HG03571 (cell line): ENCODE measurements at regions not wholly inside any gene's neighbourhood (a gene's known extent, or its start where the extent isn't known, plus 50 kb on each side); places are given as distances from the start of the nearest gene placed in this dataset.
"Not testable (repeated sequence)": the region's sequence is repeated elsewhere in the genome, so short reads cannot be mapped to it uniquely, and the experiment has no call there.

Source experiments
- ATAC-seq: cut with Tn5 transposase; IDR thresholded peaks from one replicate; pipeline ENCODE4 v1.9.1; 2021; ENCODE audit not compliant: unreplicated experiment

DNA sequence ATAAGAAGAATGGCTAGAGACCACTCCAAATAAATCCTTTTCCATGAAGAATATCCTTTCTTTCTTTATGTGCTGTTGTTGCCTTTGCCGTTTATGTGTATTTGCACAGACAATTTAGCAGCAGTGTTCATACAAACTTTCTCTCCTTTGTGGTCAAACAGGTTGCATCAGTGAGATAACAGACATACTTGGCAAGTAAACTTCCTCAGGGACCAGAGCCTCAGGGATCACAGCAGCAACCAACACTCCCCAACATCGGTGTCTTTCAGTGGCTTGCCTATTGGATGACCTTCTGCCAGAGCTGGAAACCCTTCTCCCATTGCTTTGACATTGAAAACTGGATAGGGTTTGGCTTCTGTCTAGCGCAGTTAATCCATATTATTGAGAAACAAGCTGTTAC is 252.2 kb downstream of the BTG1 start:
- ATAC-seq = no peak

GRCh38 chr12:91892081-91892855 is 253.4 kb downstream of the BTG1 start:
- ATAC-seq = no peak

- ATAC-seq = no peak
These were observed 254.9 kb downstream of the BTG1 start for GRCh38 chr12:91890742-91891141.

DNA sequence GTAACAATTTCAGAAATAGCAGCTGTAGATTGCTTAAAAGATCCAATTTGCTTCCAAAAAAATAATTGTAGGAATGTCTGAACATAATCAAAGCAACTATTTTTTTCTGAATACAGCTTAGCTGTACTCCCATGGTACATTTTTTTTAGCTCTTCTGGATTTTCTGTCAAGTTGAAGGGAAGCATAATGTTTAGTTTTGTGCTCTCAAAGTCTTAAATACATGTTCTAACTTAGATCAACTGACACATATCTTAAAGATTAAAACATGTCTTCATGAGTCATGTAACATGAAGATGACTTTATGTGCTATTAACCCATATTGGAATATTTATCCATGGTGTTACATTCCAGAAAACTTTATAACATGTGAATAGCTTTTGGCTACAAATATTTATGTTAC is 255.7 kb downstream of the BTG1 start:
- ATAC-seq = no peak

GRCh38 chr12:91889059-91889458 is 256.6 kb downstream of the BTG1 start:
- ATAC-seq = no peak

DNA sequence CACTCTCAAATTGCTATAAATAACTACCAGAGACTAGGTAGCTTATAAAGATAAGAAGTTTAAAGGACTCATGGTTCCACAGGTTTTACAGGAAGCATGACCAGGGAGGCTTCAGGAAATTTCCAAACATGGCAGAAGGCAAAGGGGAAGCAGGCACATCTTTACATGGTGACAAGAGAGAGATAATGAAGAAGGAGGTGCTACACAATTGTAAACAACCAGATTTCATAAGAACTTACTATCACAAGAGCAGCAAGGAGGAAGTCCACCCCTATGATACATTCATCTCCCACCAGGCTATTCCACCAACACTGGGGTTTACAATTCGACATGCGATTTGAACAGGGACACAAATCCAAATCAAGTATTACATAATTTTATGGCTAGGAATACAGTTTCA is 257.7 kb downstream of the BTG1 start:
- ATAC-seq = no peak

DNA sequence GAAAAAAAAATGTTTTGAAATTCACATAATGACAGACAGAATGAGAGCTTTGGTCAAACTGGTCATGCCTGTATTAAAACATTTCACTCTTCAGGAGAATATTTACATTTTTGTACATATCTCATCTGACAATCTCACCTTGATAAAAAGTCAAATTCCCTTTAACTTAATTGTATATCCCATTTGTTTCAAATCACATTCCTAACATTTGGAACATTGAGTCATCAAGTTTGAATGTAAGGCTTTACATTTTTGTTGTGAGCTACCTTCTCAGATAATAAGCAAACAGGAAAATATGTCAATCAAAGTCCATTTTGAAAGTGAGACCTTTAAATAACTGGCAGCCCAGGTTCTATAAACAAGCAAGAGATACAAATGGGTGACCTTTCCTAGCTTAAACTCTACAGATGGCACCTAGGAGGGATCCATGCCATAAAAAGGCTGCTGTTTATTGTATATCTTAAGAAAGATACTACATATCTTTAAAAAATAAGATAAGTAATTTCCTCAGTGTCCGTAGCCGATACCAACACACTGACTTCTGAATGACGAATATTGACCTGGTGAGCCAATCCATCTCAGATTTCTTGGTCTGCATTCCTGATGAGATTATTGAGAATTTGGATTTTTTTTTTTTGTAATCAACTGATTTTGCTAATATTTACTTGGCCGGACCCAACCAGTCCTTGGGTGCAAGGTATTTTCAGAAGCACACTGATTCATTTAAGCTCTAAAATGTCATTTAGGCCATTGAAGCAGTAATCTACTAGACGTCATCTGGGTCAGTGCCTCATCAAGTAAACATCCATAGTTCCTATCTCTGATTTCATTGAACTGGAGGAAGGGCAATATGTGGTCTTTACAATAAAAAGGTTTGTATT is 259.6 kb downstream of the BTG1 start:
- no peak for ATAC-seq

GRCh38 chr12:91884230-91884629 is 261.4 kb downstream of the BTG1 start:
- ATAC-seq = no peak

DNA sequence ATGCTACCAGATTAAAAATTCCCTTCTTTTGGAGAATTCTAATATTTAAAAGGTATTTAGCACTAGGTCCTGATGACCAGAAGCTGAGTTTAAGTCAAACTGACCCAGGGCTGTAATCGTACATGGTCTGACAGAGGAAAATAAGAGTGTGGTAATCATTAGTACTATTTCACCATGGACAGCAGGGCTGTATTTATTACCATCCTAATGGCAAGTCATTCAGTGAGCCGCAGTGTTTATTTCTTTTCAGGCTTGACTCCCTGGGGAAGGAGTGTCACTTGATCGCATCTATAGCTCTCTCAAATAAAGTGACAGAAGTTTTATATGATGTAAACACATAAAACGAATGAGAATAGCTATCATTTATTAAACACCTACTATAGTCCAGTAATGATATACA is 261.8 kb downstream of the BTG1 start:
- ATAC-seq = no peak

DNA sequence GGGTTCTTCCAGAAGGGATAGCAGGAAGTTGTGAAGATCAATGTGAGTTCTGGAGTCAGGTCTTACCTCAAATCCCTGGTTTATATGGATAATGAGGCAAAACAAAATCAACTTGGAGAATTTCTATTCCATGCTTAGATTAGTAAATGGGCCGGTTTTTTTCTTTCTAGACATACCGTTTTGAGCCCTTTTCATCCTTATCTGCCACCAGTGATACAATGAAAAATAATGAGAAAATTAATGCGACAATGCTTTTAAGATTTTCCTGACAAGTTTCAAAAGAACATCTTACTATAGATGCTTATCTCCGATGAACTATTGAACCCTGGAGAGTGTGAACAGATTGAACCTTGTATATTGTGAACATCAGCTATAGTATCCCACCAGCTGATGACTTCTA is 262.7 kb downstream of the BTG1 start:
- no peak for ATAC-seq

GRCh38 chr12:91880528-91880927 is 265.1 kb downstream of the BTG1 start:
- ATAC-seq = no peak

- ATAC-seq = no peak
These were observed 268.0 kb downstream of the BTG1 start for GRCh38 chr12:91877456-91878235.

DNA sequence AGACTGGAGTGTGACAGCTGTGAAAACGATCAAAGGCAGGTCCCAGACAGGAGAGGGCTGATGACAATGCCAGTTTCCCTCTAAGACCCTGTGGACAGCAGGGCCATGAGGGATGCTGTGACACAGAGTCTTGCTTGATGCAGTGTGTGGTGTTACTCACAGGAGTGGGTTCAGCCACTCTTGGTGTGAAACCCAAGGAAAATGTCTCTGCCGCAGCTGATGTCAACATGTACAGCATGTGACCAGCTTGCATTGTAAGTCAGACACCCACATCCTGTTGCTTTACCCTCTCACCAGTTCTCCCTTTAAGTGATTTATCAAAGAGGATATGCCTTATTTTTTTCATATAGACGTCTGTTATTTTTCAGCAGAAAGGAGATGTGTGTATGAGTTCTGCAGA is 268.6 kb downstream of the BTG1 start:
- peak; percentile 73 for ATAC-seq

- ATAC-seq = not testable (repeated sequence)
These were observed 270.0 kb downstream of the BTG1 start for GRCh38 chr12:91875671-91876070.

GRCh38 chr12:91874086-91874865 is 271.4 kb downstream of the BTG1 start:
- no peak for ATAC-seq

GRCh38 chr12:91871751-91872150 is 273.9 kb downstream of the BTG1 start:
- ATAC-seq = no peak

GRCh38 chr12:91870872-91871707 is 274.6 kb downstream of the BTG1 start:
- no peak for ATAC-seq

GRCh38 chr12:91868054-91868453 is 277.6 kb downstream of the BTG1 start:
- ATAC-seq = no peak

GRCh38 chr12:91866566-91866965 is 279.1 kb downstream of the BTG1 start:
- ATAC-seq = no peak

GRCh38 chr12:91863702-91864101 is 281.9 kb downstream of the BTG1 start:
- no peak for ATAC-seq
